ENCODE measurements at regions not wholly inside any gene's neighbourhood (a gene's known extent, or its start where the extent isn't known, plus 50 kb on each side); places are given as distances from the start of the nearest gene placed in this dataset.

DNA sequence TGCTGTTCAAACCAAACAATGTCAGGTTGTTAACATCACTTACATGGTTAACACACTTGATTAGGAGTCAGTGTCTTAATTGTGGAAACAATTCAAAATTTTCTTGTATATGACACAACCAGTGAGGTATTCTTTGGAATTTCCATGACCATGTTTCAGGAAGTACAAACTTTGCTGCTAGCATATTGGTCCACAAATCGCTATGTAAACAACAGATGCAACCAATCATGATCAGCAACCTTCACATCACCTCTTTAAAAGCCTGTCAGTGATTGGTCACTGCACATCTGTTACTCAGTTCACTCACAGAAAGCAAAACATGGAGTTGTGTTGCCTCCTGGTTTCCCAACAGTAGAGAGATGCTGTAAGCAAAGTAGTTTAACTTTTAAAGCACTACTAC is 108.9 kb upstream of the FAM3C start:
- no peaks in the 10 kb centered on the region for H3K36me3 ChIP-seq

DNA sequence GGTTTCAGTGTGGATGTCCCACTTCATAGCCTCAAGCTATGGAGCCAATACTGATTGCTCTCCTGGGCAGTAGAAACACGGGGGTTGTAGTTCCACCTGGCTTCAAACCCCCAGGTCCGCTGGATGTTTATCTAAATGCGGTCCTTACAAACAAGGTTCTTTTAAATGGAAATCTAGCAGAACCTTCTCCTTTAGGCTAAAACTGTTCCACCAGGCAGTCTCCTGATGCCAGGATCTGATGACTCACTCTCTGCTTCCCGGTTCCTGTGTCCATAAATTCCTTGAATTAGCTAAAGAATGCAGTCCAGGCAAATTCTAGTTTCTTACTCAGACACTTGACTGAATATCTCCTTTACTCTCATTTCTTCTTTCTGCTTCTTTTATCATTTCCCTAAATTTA is 108.4 kb upstream of the FAM3C start:
- 21 to 42% methylated on average over 4 of the region's 4 CpGs for WGBS, 2 donors
- peaks cover 0 to 45% (median 16%) of the 10 kb centered on the region in 3 donors for H3K9me3 ChIP-seq
- intact Hi-C loops (cut with DNase I), result no loop called here
- no peak for TF ChIP-seq POLR2A (IDR thresholded peaks at IDR 0.05)
- TF ChIP-seq, protein P1, sequence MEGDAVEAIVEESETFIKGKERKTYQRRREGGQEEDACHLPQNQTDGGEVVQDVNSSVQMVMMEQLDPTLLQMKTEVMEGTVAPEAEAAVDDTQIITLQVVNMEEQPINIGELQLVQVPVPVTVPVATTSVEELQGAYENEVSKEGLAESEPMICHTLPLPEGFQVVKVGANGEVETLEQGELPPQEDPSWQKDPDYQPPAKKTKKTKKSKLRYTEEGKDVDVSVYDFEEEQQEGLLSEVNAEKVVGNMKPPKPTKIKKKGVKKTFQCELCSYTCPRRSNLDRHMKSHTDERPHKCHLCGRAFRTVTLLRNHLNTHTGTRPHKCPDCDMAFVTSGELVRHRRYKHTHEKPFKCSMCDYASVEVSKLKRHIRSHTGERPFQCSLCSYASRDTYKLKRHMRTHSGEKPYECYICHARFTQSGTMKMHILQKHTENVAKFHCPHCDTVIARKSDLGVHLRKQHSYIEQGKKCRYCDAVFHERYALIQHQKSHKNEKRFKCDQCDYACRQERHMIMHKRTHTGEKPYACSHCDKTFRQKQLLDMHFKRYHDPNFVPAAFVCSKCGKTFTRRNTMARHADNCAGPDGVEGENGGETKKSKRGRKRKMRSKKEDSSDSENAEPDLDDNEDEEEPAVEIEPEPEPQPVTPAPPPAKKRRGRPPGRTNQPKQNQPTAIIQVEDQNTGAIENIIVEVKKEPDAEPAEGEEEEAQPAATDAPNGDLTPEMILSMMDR (IDR thresholded peaks at IDR 0.05), result no peak
- peaks cover 0 to 7% (median 3%) of the 10 kb centered on the region in 3 donors for H3K4me1 ChIP-seq
- H3K4me3 ChIP-seq, result no peak overlapping the region
- H3K36me3 ChIP-seq, result no peaks in the 10 kb centered on the region
- H3K27ac ChIP-seq, result peak overlapping the region in 1 of 4 donors; percentile 14
- no peak for DNase-seq
- H3K27me3 ChIP-seq, result no peaks in the 10 kb centered on the region

More for the DNA sequence above, 108.9 kb upstream of the FAM3C start:
- H3K27ac ChIP-seq, result peak overlapping the region in 1 of 4 donors; percentile 10
- peaks cover 0 to 7% (median 3%) of the 10 kb centered on the region in 3 donors for H3K4me1 ChIP-seq
- whole genome bisulfite sequencing, 2 donors, result 58 to 100% methylated on average over 1 of the region's 1 CpG
- H3K27me3 ChIP-seq, result no peaks in the 10 kb centered on the region
- DNase-seq, result no peak
- no peak overlapping the region for H3K4me3 ChIP-seq
- H3K9me3 ChIP-seq, result peaks cover 0 to 50% (median 20%) of the 10 kb centered on the region in 3 donors
- intact Hi-C loops (cut with DNase I), result no loop called here
- no peak for TF ChIP-seq POLR2A (IDR thresholded peaks at IDR 0.05)
- TF ChIP-seq, protein P1 (IDR thresholded peaks at IDR 0.05), result no peak

DNA sequence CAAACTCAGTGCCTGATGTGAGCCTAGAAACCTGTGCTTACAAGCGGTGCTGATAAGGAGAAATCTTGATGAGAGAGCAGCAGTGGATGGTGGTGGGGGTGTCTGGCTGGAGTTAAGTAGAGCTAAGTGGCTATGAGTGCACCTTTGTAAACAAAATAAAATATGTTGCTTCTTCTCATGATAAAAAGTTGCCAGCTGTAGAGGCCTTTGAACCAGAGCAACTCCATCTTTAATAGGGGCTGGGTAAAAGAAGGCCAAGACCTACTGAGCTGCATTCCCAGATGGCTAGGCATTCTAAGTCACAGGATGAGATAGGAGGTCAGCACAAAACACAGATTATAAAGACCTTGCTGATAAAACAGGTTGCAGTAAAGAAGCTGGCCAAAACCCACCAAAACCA is 107.6 kb upstream of the FAM3C start:
- 100% methylated on average over 1 of the region's 1 CpG for WGBS, 2 donors
- no peaks in the 10 kb centered on the region for H3K27me3 ChIP-seq
- H3K9me3 ChIP-seq, result peaks cover 0 to 38% (median 14%) of the 10 kb centered on the region in 3 donors
- no peak for DNase-seq
- H3K36me3 ChIP-seq, result no peaks in the 10 kb centered on the region
- H3K4me1 ChIP-seq, result peaks cover 0 to 7% (median 3%) of the 10 kb centered on the region in 3 donors
- H3K4me3 ChIP-seq, result no peak overlapping the region
- intact Hi-C loops (cut with DNase I), result no loop called here
- no peak overlapping the region for H3K27ac ChIP-seq
- TF ChIP-seq, protein P1 (IDR thresholded peaks at IDR 0.05), result no peak
- no peak for TF ChIP-seq POLR2A (IDR thresholded peaks at IDR 0.05)

DNA sequence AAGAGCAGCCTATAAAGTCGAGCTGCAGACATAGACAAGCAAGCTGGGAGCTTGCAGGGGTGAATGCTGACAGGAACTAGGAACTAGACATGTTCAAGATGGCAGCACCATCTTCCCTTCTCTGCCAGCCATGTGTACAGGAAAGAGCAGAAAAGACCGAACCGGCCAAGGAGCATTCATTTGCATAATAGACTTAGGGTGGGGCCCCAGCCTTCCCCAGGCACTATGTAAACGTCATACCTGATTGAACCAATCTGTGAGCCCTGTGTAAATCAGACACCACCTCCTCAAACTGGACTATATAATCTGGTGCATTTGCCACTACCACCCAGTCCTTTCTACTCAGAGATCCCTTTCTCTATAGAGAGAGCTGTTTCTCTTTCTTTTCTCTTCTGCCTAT is 106.9 kb upstream of the FAM3C start:
- H3K4me3 ChIP-seq, result no peak overlapping the region
- H3K27ac ChIP-seq, result no peak overlapping the region
- TF ChIP-seq, protein P1 (IDR thresholded peaks at IDR 0.05), result no peak
- TF ChIP-seq POLR2A (IDR thresholded peaks at IDR 0.05), result no peak
- 71 to 74% methylated on average over 4 of the region's 4 CpGs for WGBS, 2 donors
- peaks cover 0 to 34% (median 14%) of the 10 kb centered on the region in 3 donors for H3K9me3 ChIP-seq
- intact Hi-C loops (cut with DNase I), result no loop called here
- no peaks in the 10 kb centered on the region for H3K27me3 ChIP-seq
- H3K36me3 ChIP-seq, result no peaks in the 10 kb centered on the region
- DNase-seq, result no peak
- peaks cover 0 to 7% (median 3%) of the 10 kb centered on the region in 3 donors for H3K4me1 ChIP-seq

DNA sequence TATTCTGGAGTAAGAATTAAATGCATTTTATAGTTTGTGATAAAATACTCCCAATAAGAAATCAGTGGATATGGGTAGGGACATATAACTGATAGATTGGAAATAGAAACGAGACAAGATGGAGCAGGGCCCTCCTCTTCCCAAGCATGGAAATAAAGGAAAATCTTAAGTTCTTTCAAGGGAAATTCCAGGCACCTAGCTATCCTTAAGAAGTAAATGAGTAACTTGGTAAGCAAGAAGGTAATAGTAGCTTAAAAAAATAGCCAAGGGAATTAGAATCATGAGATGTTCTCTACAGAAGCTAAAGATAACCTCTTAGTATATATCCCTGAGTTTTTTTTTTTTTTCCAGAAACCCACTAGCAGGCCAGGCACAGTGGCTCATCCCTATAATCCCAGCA is 105.5 kb upstream of the FAM3C start:
- TF ChIP-seq, protein P1 (IDR thresholded peaks at IDR 0.05), result no peak
- TF ChIP-seq POLR2A (IDR thresholded peaks at IDR 0.05), result no peak
- 68 to 85% methylated on average over 1 of the region's 1 CpG for WGBS, 2 donors
- Histone ChIP-seq H3K27me3 (no peaks in the 10 kb centered on the region), H3K4me1 (peaks cover 0 to 7% (median 3%) of the 10 kb centered on the region in 3 donors), H3K36me3 (no peaks in the 10 kb centered on the region), H3K27ac (no peak overlapping the region), H3K9me3 (peaks cover 0 to 25% (median 14%) of the 10 kb centered on the region in 3 donors), H3K4me3 (no peak overlapping the region)
- no peak for DNase-seq
- intact Hi-C loops (cut with DNase I), result no loop called here

All from esophagus squamous epithelium (tissue), 5 donors.